BE2C (cell line): ENCODE measurements at regions not wholly inside any gene's neighbourhood (a gene's known extent, or its start where the extent isn't known, plus 50 kb on each side); places are given as distances from the start of the nearest gene placed in this dataset.

Experiments used
- DNase-seq: peaks from one replicate; pipeline ENCODE4 v3.0.0-alpha.2; 2020
- H3K27me3 ChIP-seq: fragments of 250-450 bp; sonication (Bioruptor Pico); 2 replicates; pipeline ENCODE4 v1.5.1; 2020; ENCODE audit warnings: mild to moderate bottlenecking
- H3K36me3 ChIP-seq: fragments of 250-450 bp; sonication (Bioruptor Pico); 2 replicates; pipeline ENCODE4 v1.5.1; 2020; ENCODE audit warnings: mild to moderate bottlenecking
- H3K4me1 ChIP-seq: fragments of 250-450 bp; sonication (Bioruptor Pico); 2 replicates; pipeline ENCODE4 v1.5.1; 2020
- H3K4me3 ChIP-seq: 2 replicates; pipeline ENCODE4 v1.5.1; 2011; ENCODE audit warnings: low read depth, low read length
- H3K9me3 ChIP-seq: fragments of 250-450 bp; sonication (Bioruptor Pico); 2 replicates; pipeline ENCODE4 v1.5.1; 2020
- CTCF ChIP-seq: IDR thresholded peaks from 2 replicates; pipeline ENCODE4 v1.5.1; 2012; ENCODE audit warnings: mild to moderate bottlenecking, low read depth, low read length

- H3K36me3 ChIP-seq, result no peaks in the 10 kb centered on the region
- H3K9me3 ChIP-seq, result no peaks in the 10 kb centered on the region; the same call in none of the 2 replicates
- no peaks in the 10 kb centered on the region for H3K4me1 ChIP-seq
- no peaks in the 10 kb centered on the region for H3K27me3 ChIP-seq
- DNase-seq, result no peak
- H3K4me3 ChIP-seq, result no peak overlapping the region
- no peak for TF ChIP-seq CTCF
Observed at GRCh38 chr22:34356481-34356880, 436.2 kb upstream of the LARGE1 start.

GRCh38 chr22:34370711-34371110 lies 450.4 kb upstream of the LARGE1 start:
- no peak for DNase-seq
- no peak for TF ChIP-seq CTCF
- H3K9me3 ChIP-seq, result peaks cover 7% of the 10 kb centered on the region
- H3K27me3 ChIP-seq, result no peaks in the 10 kb centered on the region
- no peaks in the 10 kb centered on the region for H3K36me3 ChIP-seq
- H3K4me3 ChIP-seq, result no peak overlapping the region
- H3K4me1 ChIP-seq, result no peaks in the 10 kb centered on the region

- no peak for TF ChIP-seq CTCF
- Histone ChIP-seq H3K36me3 (no peaks in the 10 kb centered on the region), H3K4me1 (no peaks in the 10 kb centered on the region), H3K27me3 (no peaks in the 10 kb centered on the region), H3K4me3 (no peak overlapping the region), H3K9me3 (no peaks in the 10 kb centered on the region; the same call in 1 of the 2 replicates)
- no peak for DNase-seq
Observed at GRCh38 chr22:34379825-34380224, 459.5 kb upstream of the LARGE1 start.

- Histone ChIP-seq H3K27me3 (no peaks in the 10 kb centered on the region), H3K36me3 (no peaks in the 10 kb centered on the region), H3K4me3 (no peak overlapping the region), H3K4me1 (no peaks in the 10 kb centered on the region), H3K9me3 (no peaks in the 10 kb centered on the region; the same call in 1 of the 2 replicates)
- DNase-seq, result no peak
- no peak for TF ChIP-seq CTCF
Observed at GRCh38 chr22:34380532-34380931, 460.3 kb upstream of the LARGE1 start.

GRCh38 chr22:34390400-34390799 lies 470.1 kb upstream of the LARGE1 start:
- no peaks in the 10 kb centered on the region for H3K27me3 ChIP-seq
- H3K4me3 ChIP-seq, result no peak overlapping the region
- TF ChIP-seq CTCF, result no peak
- H3K36me3 ChIP-seq, result no peaks in the 10 kb centered on the region
- no peaks in the 10 kb centered on the region for H3K4me1 ChIP-seq
- H3K9me3 ChIP-seq, result peaks cover 3% of the 10 kb centered on the region
- no peak for DNase-seq

- DNase-seq, result no peak
- Histone ChIP-seq H3K36me3 (no peaks in the 10 kb centered on the region), H3K4me3 (no peak overlapping the region), H3K27me3 (no peaks in the 10 kb centered on the region), H3K9me3 (peaks cover 3% of the 10 kb centered on the region), H3K4me1 (no peaks in the 10 kb centered on the region)
- no peak for TF ChIP-seq CTCF
Observed at GRCh38 chr22:34395370-34395769, 475.1 kb upstream of the LARGE1 start.
